Testis (tissue), 2 donors: ENCODE measurements at regions not wholly inside any gene's neighbourhood (a gene's known extent, or its start where the extent isn't known, plus 50 kb on each side); places are given as distances from the start of the nearest gene placed in this dataset.

Experiments used
- POLR2A ChIP-seq: fragments of 450-650 bp; IDR thresholded peaks from one replicate; pipeline ENCODE4 v1.6.1; 2017; ENCODE audit warnings: antibody characterized with exemption, mild to moderate bottlenecking, moderate library complexity
- TF ChIP-seq, protein P1 (sequence below), 3 experiments: fragments of 450-650 bp in 2 of 3; fragments of 200-600 bp in 1 of 3; sonication (generic) in 1 of 3; IDR thresholded peaks; one replicate each; pipeline ENCODE4 v1.5.1; 2016 to 2019; ENCODE audit warnings: antibody characterized with exemption in 3 of 3, mild to moderate bottlenecking in 2 of 3, moderate library complexity in 1 of 3

DNA sequence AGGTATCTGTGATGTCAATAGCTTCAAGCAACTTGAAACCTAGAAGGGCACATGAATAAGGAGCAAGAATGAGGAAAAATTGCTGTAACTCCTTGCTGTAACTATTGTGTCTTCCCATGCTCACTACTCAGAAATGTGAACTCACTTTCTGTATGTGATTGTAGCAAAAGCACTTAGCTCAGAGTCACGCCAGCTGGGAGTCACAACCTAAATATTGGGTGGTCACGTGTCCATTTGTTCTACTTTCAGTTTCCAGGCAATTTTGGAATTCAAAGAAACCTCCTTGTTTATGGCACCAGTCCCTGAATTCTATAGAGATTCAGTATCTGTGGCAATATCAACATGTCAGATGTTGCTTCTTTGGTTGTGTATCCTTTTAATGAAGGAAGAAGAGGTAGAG is 241.6 kb upstream of the AZI2 start:
- TF ChIP-seq, protein P1, sequence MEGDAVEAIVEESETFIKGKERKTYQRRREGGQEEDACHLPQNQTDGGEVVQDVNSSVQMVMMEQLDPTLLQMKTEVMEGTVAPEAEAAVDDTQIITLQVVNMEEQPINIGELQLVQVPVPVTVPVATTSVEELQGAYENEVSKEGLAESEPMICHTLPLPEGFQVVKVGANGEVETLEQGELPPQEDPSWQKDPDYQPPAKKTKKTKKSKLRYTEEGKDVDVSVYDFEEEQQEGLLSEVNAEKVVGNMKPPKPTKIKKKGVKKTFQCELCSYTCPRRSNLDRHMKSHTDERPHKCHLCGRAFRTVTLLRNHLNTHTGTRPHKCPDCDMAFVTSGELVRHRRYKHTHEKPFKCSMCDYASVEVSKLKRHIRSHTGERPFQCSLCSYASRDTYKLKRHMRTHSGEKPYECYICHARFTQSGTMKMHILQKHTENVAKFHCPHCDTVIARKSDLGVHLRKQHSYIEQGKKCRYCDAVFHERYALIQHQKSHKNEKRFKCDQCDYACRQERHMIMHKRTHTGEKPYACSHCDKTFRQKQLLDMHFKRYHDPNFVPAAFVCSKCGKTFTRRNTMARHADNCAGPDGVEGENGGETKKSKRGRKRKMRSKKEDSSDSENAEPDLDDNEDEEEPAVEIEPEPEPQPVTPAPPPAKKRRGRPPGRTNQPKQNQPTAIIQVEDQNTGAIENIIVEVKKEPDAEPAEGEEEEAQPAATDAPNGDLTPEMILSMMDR (IDR thresholded peaks at IDR 0.05): no peak
- no peak for TF ChIP-seq POLR2A
